SK-N-SH treated with all-trans-retinoic acid at 6 μM for 48 hours (cell line): ENCODE measurements at regions not wholly inside any gene's neighbourhood (a gene's known extent, or its start where the extent isn't known, plus 50 kb on each side); places are given as distances from the start of the nearest gene placed in this dataset.
"Not testable (repeated sequence)": the region's sequence is repeated elsewhere in the genome, so short reads cannot be mapped to it uniquely, and the experiment has no call there.

Experiments used
- ATAC-seq: fragments of 200-7000 bp; cut with Tn5 transposase; 3 replicates; pipeline ENCODE4 v1.9.1; 2020; ENCODE audit warnings: mild to moderate bottlenecking, moderate library complexity
- ARNTL ChIP-seq: fragments of 450-650 bp; formaldehyde crosslinking; IDR thresholded peaks from 2 replicates; pipeline ENCODE4 v1.5.0; 2020; ENCODE audit warnings: low read depth, mild to moderate bottlenecking, moderate library complexity, borderline replicate concordance
- BACH2 ChIP-seq: fragments of 250-450 bp; sonication (Bioruptor Pico); IDR thresholded peaks from 2 replicates; pipeline ENCODE4 v1.9.0; 2021; ENCODE audit warnings: mild to moderate bottlenecking, borderline replicate concordance
- CSDC2 ChIP-seq: fragments of 250-450 bp; sonication (Bioruptor Pico); IDR thresholded peaks from 2 replicates; pipeline ENCODE4 v1.5.0; 2020; ENCODE audit warnings: mild to moderate bottlenecking, moderate library complexity
- ESRRG ChIP-seq: fragments of 250-450 bp; sonication (Bioruptor Pico); IDR thresholded peaks from 2 replicates; pipeline ENCODE4 v1.6.1; 2021; ENCODE audit warnings: mild to moderate bottlenecking
- GLIS3 ChIP-seq: fragments of 250-450 bp; sonication (Bioruptor Pico); IDR thresholded peaks from 2 replicates; pipeline ENCODE4 v1.5.0; 2020; ENCODE audit warnings: mild to moderate bottlenecking, moderate library complexity
- ISL1 ChIP-seq: fragments of 250-450 bp; sonication (Bioruptor Pico); IDR thresholded peaks from 2 replicates; pipeline ENCODE4 v2.1.2; 2022; ENCODE audit warnings: mild to moderate bottlenecking, moderate library complexity
- OSR1 ChIP-seq: fragments of 250-450 bp; sonication (Bioruptor Pico); IDR thresholded peaks from 2 replicates; pipeline ENCODE4 v1.8.0; 2022; ENCODE audit warnings: moderate library complexity, mild to moderate bottlenecking, inconsistent platforms
- PPARA ChIP-seq: fragments of 250-450 bp; sonication (Bioruptor Pico); IDR thresholded peaks from 2 replicates; pipeline ENCODE4 v1.5.0; 2020; ENCODE audit warnings: mild to moderate bottlenecking, borderline replicate concordance
- TCF4 ChIP-seq: fragments of 250-450 bp; sonication (Bioruptor Pico); IDR thresholded peaks from 2 replicates; pipeline ENCODE4 v1.8.0; 2021; ENCODE audit warnings: mild to moderate bottlenecking, moderate library complexity, borderline replicate concordance
- TOX ChIP-seq: fragments of 250-450 bp; sonication (Bioruptor Pico); IDR thresholded peaks from 2 replicates; pipeline ENCODE4 v1.8.0; 2021; ENCODE audit warnings: mild to moderate bottlenecking, moderate library complexity, borderline replicate concordance
- ZC3H10 ChIP-seq: fragments of 250-450 bp; sonication (Bioruptor Pico); IDR thresholded peaks from 2 replicates; pipeline ENCODE4 v1.5.1; 2021; ENCODE audit warnings: mild to moderate bottlenecking, moderate library complexity
- ZFP3 ChIP-seq: fragments of 250-450 bp; sonication (Bioruptor Pico); IDR thresholded peaks from 2 replicates; pipeline ENCODE4 v1.5.0; 2020; ENCODE audit warnings: mild to moderate bottlenecking, moderate library complexity
- ZFP30 ChIP-seq: fragments of 450-650 bp; formaldehyde crosslinking; IDR thresholded peaks from 2 replicates; pipeline ENCODE4 v1.5.0; 2022; ENCODE audit warnings: mild to moderate bottlenecking, moderate library complexity
- ZNF565 ChIP-seq: fragments of 450-650 bp; formaldehyde crosslinking; conservative IDR thresholded peaks from 2 replicates; pipeline ENCODE4 v1.5.0; 2020; ENCODE audit warnings: low read depth, mild to moderate bottlenecking, moderate library complexity
- ZNF70 ChIP-seq: fragments of 450-650 bp; formaldehyde crosslinking; IDR thresholded peaks from 2 replicates; pipeline ENCODE4 v1.5.0; 2020; ENCODE audit warnings: mild to moderate bottlenecking, moderate library complexity
- ZNF8 ChIP-seq: fragments of 450-650 bp; formaldehyde crosslinking; IDR thresholded peaks from 2 replicates; pipeline ENCODE4 v1.5.0; 2020; ENCODE audit warnings: mild to moderate bottlenecking, moderate library complexity
- TF ChIP-seq, protein P1 (sequence below): fragments of 250-450 bp; sonication (Bioruptor Pico); IDR thresholded peaks from 2 replicates; pipeline ENCODE4 v1.5.1; 2021; ENCODE audit warnings: mild to moderate bottlenecking, moderate library complexity
- TF ChIP-seq, protein P2 (sequence below): fragments of 250-450 bp; sonication (Bioruptor Pico); IDR thresholded peaks from 2 replicates; pipeline ENCODE4 v1.5.1; 2020; ENCODE audit warnings: low read depth, mild to moderate bottlenecking, moderate library complexity
- TF ChIP-seq, protein P3 (sequence below): fragments of 250-450 bp; sonication (Bioruptor Pico); IDR thresholded peaks from 2 replicates; pipeline ENCODE4 v1.8.0; 2020; ENCODE audit warnings: mild to moderate bottlenecking, moderate library complexity, borderline replicate concordance
- TF ChIP-seq, protein P4 (sequence below): fragments of 250-450 bp; sonication (Bioruptor Pico); IDR thresholded peaks from 2 replicates; pipeline ENCODE4 v1.5.0; 2020; ENCODE audit warnings: mild to moderate bottlenecking, moderate library complexity

DNA sequence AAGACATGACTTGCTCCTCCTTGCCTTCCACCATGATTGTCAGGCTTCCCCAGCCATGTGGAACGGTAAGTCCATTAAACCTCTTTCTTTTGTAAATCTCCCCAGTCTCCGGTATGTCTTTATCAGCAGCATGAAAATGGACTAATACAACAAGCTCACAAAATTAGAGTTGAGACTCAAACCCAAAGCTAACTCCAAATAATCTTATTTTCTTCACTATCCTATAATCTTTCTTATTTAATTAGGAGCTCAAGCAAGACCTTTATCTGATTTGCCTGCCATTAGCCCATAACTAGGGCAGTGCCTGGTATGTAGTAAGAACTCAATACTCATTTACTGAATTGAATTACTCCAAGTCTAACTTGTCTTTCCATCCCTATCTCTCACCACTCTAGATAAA, 289.2 kb downstream of the SUCLG1 start (continued):
- TF ChIP-seq, protein P1, sequence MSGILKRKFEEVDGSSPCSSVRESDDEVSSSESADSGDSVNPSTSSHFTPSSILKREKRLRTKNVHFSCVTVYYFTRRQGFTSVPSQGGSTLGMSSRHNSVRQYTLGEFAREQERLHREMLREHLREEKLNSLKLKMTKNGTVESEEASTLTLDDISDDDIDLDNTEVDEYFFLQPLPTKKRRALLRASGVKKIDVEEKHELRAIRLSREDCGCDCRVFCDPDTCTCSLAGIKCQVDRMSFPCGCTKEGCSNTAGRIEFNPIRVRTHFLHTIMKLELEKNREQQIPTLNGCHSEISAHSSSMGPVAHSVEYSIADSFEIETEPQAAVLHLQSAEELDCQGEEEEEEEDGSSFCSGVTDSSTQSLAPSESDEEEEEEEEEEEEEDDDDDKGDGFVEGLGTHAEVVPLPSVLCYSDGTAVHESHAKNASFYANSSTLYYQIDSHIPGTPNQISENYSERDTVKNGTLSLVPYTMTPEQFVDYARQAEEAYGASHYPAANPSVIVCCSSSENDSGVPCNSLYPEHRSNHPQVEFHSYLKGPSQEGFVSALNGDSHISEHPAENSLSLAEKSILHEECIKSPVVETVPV: no peak
- TF ChIP-seq, all 23 proteins: peak for 0

DNA sequence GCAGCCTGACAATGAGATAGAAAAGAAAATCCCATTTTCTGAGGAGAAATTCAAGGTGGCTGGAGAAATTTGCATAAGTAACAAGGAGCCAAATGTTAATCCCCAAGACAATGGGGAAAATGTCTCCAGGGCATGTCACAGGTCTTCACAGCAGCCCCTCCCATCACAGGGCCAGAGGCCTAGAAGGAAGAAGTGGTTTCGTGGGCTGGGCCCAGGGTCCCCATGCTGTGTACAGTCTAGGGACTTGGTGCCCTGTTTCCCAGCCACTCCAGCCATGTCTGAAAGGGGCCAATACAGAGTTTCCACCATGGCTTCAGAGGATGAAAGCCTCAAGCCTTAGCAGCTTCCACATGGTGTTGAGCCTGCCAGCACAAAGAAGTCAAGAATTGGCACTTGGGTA, 290.5 kb downstream of the SUCLG1 start:
- ATAC-seq: not testable (repeated sequence)

DNA sequence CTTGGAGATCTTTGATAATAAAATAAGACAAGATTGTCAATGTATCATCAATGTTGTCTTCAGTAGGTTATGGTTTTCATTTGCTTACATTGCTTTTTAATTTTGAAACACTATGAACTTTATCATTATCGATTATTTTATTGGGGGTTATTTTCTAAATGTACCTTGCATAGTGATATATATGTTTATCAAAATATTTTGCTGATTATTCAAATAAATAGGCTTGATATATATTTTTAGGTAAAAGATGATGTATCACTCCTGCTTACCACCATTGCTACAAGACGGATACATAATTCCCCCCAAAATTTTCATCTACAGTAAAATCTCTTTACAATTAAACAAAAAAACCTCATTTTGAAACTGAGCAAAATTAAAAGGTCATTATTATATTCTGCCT, 293.8 kb downstream of the SUCLG1 start:
- no peak for TF ChIP-seq CSDC2 (CRISPR knock-in tag)
- TF ChIP-seq ARNTL (CRISPR knock-in tag): no peak
- no peak for TF ChIP-seq ZNF565
- no peak for ATAC-seq

DNA sequence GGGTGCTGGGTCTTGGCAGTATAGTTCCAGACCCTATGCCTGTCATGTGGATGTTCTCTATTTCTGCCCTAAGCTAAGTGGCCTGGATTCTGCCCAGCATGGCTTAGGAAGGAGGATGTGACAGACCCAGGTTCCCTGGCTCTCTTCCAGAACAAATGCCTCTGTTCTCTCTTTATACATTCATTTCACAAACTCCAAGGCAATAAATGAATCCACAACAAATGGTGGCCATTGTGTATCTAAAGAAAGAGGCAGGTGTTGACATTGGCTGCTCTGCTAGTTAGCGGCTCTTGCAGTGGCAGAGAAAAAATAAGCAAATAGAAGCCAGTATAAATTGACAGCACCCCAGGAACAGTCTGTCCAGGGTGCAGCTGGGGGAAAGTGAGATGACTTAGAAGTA, 298.6 kb downstream of the SUCLG1 start:
- ATAC-seq: no peak
- TF ChIP-seq TOX (CRISPR knock-in tag): no peak
- no peak for TF ChIP-seq ZNF70 (CRISPR knock-in tag)
- TF ChIP-seq GLIS3 (CRISPR knock-in tag): no peak
- no peak for TF ChIP-seq ZC3H10 (CRISPR knock-in tag)
- TF ChIP-seq, protein P2, sequence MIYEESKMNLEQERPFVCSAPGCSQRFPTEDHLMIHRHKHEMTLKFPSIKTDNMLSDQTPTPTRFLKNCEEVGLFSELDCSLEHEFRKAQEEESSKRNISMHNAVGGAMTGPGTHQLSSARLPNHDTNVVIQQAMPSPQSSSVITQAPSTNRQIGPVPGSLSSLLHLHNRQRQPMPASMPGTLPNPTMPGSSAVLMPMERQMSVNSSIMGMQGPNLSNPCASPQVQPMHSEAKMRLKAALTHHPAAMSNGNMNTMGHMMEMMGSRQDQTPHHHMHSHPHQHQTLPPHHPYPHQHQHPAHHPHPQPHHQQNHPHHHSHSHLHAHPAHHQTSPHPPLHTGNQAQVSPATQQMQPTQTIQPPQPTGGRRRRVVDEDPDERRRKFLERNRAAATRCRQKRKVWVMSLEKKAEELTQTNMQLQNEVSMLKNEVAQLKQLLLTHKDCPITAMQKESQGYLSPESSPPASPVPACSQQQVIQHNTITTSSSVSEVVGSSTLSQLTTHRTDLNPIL (CRISPR knock-in tag): no peak
- TF ChIP-seq, all 23 proteins: peak for 0

DNA sequence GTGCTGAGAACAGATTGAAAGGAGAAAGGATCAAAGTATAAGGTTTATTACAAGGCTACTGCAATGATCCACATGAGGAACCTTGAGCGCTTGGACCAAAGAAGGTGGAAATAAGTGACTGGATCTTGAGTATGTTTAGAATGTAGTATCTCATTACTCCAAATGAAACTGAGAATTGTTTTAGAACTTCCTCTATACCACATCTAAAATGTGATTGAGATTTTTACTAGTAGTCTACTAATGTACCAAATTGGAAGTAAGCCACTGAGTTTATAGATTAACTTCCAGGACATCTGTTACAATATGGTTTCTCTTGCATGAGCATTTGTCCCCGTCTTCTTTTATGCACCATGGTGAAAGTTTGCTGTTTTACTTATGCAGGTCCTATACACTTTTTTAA, 300.5 kb downstream of the SUCLG1 start:
- ATAC-seq: no peak
- TF ChIP-seq BACH2: no peak
- no peak for TF ChIP-seq TCF4
- TF ChIP-seq, protein P2 (CRISPR knock-in tag): no peak
- no peak for TF ChIP-seq ESRRG
- no peak for TF ChIP-seq TOX (CRISPR knock-in tag)
- no peak for TF ChIP-seq OSR1 (CRISPR knock-in tag)
- TF ChIP-seq ZFP3 (CRISPR knock-in tag): no peak
- TF ChIP-seq, protein P3, sequence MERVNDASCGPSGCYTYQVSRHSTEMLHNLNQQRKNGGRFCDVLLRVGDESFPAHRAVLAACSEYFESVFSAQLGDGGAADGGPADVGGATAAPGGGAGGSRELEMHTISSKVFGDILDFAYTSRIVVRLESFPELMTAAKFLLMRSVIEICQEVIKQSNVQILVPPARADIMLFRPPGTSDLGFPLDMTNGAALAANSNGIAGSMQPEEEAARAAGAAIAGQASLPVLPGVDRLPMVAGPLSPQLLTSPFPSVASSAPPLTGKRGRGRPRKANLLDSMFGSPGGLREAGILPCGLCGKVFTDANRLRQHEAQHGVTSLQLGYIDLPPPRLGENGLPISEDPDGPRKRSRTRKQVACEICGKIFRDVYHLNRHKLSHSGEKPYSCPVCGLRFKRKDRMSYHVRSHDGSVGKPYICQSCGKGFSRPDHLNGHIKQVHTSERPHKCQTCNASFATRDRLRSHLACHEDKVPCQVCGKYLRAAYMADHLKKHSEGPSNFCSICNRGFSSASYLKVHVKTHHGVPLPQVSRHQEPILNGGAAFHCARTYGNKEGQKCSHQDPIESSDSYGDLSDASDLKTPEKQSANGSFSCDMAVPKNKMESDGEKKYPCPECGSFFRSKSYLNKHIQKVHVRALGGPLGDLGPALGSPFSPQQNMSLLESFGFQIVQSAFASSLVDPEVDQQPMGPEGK (CRISPR knock-in tag): no peak
- TF ChIP-seq ZNF8: no peak
- no peak for TF ChIP-seq ZC3H10 (CRISPR knock-in tag)
- TF ChIP-seq ZFP30 (CRISPR knock-in tag): no peak
- TF ChIP-seq ZNF70 (CRISPR knock-in tag): no peak
- TF ChIP-seq, protein P4, sequence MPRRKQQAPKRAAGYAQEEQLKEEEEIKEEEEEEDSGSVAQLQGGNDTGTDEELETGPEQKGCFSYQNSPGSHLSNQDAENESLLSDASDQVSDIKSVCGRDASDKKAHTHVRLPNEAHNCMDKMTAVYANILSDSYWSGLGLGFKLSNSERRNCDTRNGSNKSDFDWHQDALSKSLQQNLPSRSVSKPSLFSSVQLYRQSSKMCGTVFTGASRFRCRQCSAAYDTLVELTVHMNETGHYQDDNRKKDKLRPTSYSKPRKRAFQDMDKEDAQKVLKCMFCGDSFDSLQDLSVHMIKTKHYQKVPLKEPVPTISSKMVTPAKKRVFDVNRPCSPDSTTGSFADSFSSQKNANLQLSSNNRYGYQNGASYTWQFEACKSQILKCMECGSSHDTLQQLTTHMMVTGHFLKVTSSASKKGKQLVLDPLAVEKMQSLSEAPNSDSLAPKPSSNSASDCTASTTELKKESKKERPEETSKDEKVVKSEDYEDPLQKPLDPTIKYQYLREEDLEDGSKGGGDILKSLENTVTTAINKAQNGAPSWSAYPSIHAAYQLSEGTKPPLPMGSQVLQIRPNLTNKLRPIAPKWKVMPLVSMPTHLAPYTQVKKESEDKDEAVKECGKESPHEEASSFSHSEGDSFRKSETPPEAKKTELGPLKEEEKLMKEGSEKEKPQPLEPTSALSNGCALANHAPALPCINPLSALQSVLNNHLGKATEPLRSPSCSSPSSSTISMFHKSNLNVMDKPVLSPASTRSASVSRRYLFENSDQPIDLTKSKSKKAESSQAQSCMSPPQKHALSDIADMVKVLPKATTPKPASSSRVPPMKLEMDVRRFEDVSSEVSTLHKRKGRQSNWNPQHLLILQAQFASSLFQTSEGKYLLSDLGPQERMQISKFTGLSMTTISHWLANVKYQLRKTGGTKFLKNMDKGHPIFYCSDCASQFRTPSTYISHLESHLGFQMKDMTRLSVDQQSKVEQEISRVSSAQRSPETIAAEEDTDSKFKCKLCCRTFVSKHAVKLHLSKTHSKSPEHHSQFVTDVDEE (CRISPR knock-in tag): no peak
- TF ChIP-seq ZNF565: no peak
- no peak for TF ChIP-seq ARNTL (CRISPR knock-in tag)
- TF ChIP-seq, protein P1: no peak
- TF ChIP-seq ISL1 (CRISPR knock-in tag): no peak
- no peak for TF ChIP-seq PPARA
